ENCODE measurements at regions not wholly inside any gene's neighbourhood (a gene's known extent, or its start where the extent isn't known, plus 50 kb on each side); places are given as distances from the start of the nearest gene placed in this dataset.

- TF ChIP-seq CTCF (IDR thresholded peaks at IDR 0.05): no peak
- no peak for TF ChIP-seq FOXJ3 (CRISPR knock-in tag; IDR thresholded peaks at IDR 0.05)
- TF ChIP-seq EZH2phosphoT487 (IDR thresholded peaks at IDR 0.05; ENCODE audit: borderline replicate concordance, low read depth): no peak
- no peak for TF ChIP-seq ELF1 (IDR thresholded peaks at IDR 0.05)
- no peak for TF ChIP-seq SIN3A (IDR thresholded peaks at IDR 0.05; ENCODE audit: borderline replicate concordance, low read depth, low read length)
- TF ChIP-seq CHD2 (IDR thresholded peaks at IDR 0.05; ENCODE audit: low read length, partially characterized antibody): no peak
- TF ChIP-seq REST (IDR thresholded peaks at IDR 0.05; ENCODE audit: low read depth, low read length): no peak
- no peak for TF ChIP-seq USF2 (IDR thresholded peaks at IDR 0.05; ENCODE audit: borderline replicate concordance, low read depth, low read length)
Observed at GRCh38 chr9:74138182-74138581, 359.0 kb upstream of the RORB start.

All from SK-N-SH (cell line).